ENCODE measurements at regions not wholly inside any gene's neighbourhood (a gene's known extent, or its start where the extent isn't known, plus 50 kb on each side); places are given as distances from the start of the nearest gene placed in this dataset.

DNA sequence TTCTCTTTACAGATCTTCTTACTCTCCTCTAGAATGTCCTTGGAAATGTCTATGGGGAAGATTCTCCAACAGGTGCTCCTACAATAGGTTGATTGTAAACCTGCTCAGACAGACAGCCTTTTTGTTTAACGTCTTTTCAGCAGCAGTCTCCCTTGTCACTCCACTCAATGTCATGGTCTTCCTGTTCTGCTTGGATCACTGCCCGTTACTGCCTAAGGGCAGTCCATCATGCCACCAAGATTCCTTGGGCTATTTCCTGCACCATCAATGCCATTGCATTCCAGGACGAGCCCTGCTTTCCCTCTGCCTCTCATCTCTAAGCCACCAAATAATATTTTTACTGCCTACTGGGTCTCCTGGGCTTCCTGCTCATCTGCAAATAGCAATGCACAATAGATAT, 97.4 kb upstream of the GALNT5 start:
- no peak overlapping the region for H3K27ac ChIP-seq
- DNase-seq, result no peak
- no peak overlapping the region for H3K4me3 ChIP-seq
- H3K36me3 ChIP-seq (ENCODE audit: low read depth, missing control alignments), result no peaks in the 10 kb centered on the region
- no peaks in the 10 kb centered on the region for H3K27me3 ChIP-seq
- no peak for TF ChIP-seq POLR2A (IDR thresholded peaks at IDR 0.05)
- no peak for TF ChIP-seq CTCF (IDR thresholded peaks at IDR 0.05)
- intact Hi-C loops (cut with DNase I; ENCODE audit: low total_unique reads), result no loop called here
- WGBS, 2 donors, result 46 to 62% methylated on average over 3 of the region's 3 CpGs
- H3K9me3 ChIP-seq, result no peaks in the 10 kb centered on the region
- no peaks in the 10 kb centered on the region for H3K4me1 ChIP-seq

- no peak overlapping the region for H3K27ac ChIP-seq
- no peaks in the 10 kb centered on the region for H3K36me3 ChIP-seq (ENCODE audit: low read depth, missing control alignments)
- no peaks in the 10 kb centered on the region for H3K9me3 ChIP-seq
- no peak overlapping the region for H3K4me3 ChIP-seq
- intact Hi-C loops (cut with DNase I; ENCODE audit: low total_unique reads), result no loop called here
- WGBS, 2 donors, result 90 to 94% methylated on average over 3 to 5 of the region's 5 CpGs
- TF ChIP-seq POLR2A (IDR thresholded peaks at IDR 0.05) (no peak), CTCF (IDR thresholded peaks at IDR 0.05) (no peak)
- no peaks in the 10 kb centered on the region for H3K27me3 ChIP-seq
- H3K4me1 ChIP-seq, result no peaks in the 10 kb centered on the region
- no peak for DNase-seq
Observed at GRCh38 chr2:157164370-157164769, 93.1 kb upstream of the GALNT5 start.

DNA sequence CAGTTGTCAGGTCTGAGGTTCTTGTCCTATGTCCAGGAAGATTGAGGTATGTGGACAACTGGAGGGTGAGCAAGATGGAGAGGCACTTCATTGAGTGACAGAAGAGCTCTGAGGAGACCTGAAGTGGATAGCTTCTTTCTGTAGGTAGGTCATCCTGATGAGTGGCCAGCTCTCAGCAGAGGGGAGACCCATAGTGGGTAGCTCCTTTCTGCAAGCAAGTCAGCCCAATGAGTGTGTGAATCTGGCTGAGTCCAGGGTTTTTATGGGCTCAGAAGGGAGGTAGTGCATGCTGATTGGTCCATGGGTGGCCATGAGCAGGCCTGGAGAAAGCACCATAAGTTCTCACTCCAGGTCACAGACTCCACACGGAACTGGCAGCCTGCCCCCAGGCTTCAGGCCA, 92.6 kb upstream of the GALNT5 start:
- Histone ChIP-seq H3K27ac (no peak overlapping the region), H3K36me3 (ENCODE audit: low read depth, missing control alignments) (no peaks in the 10 kb centered on the region), H3K27me3 (no peaks in the 10 kb centered on the region), H3K4me1 (no peaks in the 10 kb centered on the region), H3K4me3 (no peak overlapping the region), H3K9me3 (no peaks in the 10 kb centered on the region)
- no peak for DNase-seq
- 92 to 100% methylated on average over 1 of the region's 1 CpG for WGBS, 2 donors
- intact Hi-C loops (cut with DNase I; ENCODE audit: low total_unique reads), result no loop called here
- TF ChIP-seq CTCF (IDR thresholded peaks at IDR 0.05) (no peak), POLR2A (IDR thresholded peaks at IDR 0.05) (no peak)

DNA sequence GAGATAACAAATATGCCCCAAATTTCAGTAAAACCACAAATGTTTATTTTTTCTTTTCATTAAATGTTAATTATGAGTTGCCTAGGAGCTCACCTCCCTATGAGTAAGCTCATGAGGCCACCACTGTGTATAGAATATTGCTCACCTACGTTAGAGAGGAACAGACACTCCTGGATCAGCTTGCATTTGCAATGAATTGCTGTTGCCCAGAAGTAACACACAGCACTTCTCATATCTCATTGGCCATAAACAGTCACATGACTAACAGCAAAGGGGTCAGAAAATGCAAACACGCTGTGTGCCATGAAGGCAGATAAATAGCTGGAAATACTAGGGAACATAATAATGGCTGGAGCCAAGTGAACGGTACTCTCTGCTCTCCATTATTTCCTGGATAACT, 89.0 kb upstream of the GALNT5 start:
- Histone ChIP-seq H3K27ac (no peak overlapping the region), H3K4me1 (no peaks in the 10 kb centered on the region), H3K36me3 (ENCODE audit: low read depth, missing control alignments) (no peaks in the 10 kb centered on the region), H3K9me3 (no peaks in the 10 kb centered on the region), H3K27me3 (no peaks in the 10 kb centered on the region), H3K4me3 (no peak overlapping the region)
- 76 to 83% methylated on average over 3 of the region's 3 CpGs for WGBS, 2 donors
- TF ChIP-seq POLR2A (IDR thresholded peaks at IDR 0.05) (no peak), CTCF (IDR thresholded peaks at IDR 0.05) (no peak)
- intact Hi-C loops (cut with DNase I; ENCODE audit: low total_unique reads), result no loop called here
- no peak for DNase-seq

- no peak for DNase-seq
- Histone ChIP-seq H3K27ac (no peak overlapping the region), H3K27me3 (no peaks in the 10 kb centered on the region), H3K4me3 (no peak overlapping the region), H3K36me3 (ENCODE audit: low read depth, missing control alignments) (no peaks in the 10 kb centered on the region), H3K4me1 (no peaks in the 10 kb centered on the region), H3K9me3 (no peaks in the 10 kb centered on the region)
- 89 to 90% methylated on average over 3 of the region's 3 CpGs for WGBS, 2 donors
- no peak for TF ChIP-seq CTCF (IDR thresholded peaks at IDR 0.05)
- TF ChIP-seq POLR2A (IDR thresholded peaks at IDR 0.05), result no peak
- intact Hi-C loops (cut with DNase I; ENCODE audit: low total_unique reads), result no loop called here
Observed at GRCh38 chr2:157169889-157170288, 87.6 kb upstream of the GALNT5 start.

Data from testis (tissue), 2 donors.